SKM-1 treated with dmso at 0.1 percent for 144 hours (cell line): ENCODE measurements at regions not wholly inside any gene's neighbourhood (a gene's known extent, or its start where the extent isn't known, plus 50 kb on each side); places are given as distances from the start of the nearest gene placed in this dataset.
"Not testable (repeated sequence)": the region's sequence is repeated elsewhere in the genome, so short reads cannot be mapped to it uniquely, and the experiment has no call there.

Experiments
- DNase-seq: peaks from one replicate; lab custom pipeline; 2025; ENCODE audit not compliant: unreplicated experiment; lab: John Stamatoyannopoulos, UW

- no peak for DNase-seq
These were observed 270.2 kb upstream of the LUZP2 start for GRCh38 chr11:24226606-24227005.

- no peak for DNase-seq
These were observed 263.8 kb upstream of the LUZP2 start for GRCh38 chr11:24233041-24233440.

- no peak for DNase-seq
These were observed 261.9 kb upstream of the LUZP2 start for GRCh38 chr11:24234822-24235508.

GRCh38 chr11:24238771-24239645, 257.8 kb upstream of the LUZP2 start:
- DNase-seq, result no peak

GRCh38 chr11:24239930-24240329, 256.9 kb upstream of the LUZP2 start:
- no peak for DNase-seq

GRCh38 chr11:24240496-24241175, 256.2 kb upstream of the LUZP2 start:
- no peak for DNase-seq

- no peak for DNase-seq
These were observed 250.1 kb upstream of the LUZP2 start for GRCh38 chr11:24246715-24247114.

- no peak for DNase-seq
These were observed 249.0 kb upstream of the LUZP2 start for GRCh38 chr11:24247846-24248245.

- no peak for DNase-seq
These were observed 246.9 kb upstream of the LUZP2 start for GRCh38 chr11:24249921-24250320.

- DNase-seq, result no peak
These were observed 243.6 kb upstream of the LUZP2 start for GRCh38 chr11:24253237-24253760.

GRCh38 chr11:24264868-24265267, 232.0 kb upstream of the LUZP2 start:
- DNase-seq, result no peak

- no peak for DNase-seq
These were observed 229.8 kb upstream of the LUZP2 start for GRCh38 chr11:24267014-24267413.

- DNase-seq, result no peak
These were observed 225.1 kb upstream of the LUZP2 start for GRCh38 chr11:24271798-24272197.

GRCh38 chr11:24274214-24274781, 222.6 kb upstream of the LUZP2 start:
- not testable (repeated sequence) for DNase-seq

- DNase-seq, result no peak
These were observed 210.6 kb upstream of the LUZP2 start for GRCh38 chr11:24286238-24286637.

- DNase-seq, result no peak
These were observed 207.6 kb upstream of the LUZP2 start for GRCh38 chr11:24289301-24289700.

GRCh38 chr11:24293964-24294363, 202.9 kb upstream of the LUZP2 start:
- no peak for DNase-seq

- DNase-seq, result no peak
These were observed 201.5 kb upstream of the LUZP2 start for GRCh38 chr11:24295360-24295759.

GRCh38 chr11:24297461-24297860, 199.4 kb upstream of the LUZP2 start:
- DNase-seq, result no peak

GRCh38 chr11:24298146-24298545, 198.7 kb upstream of the LUZP2 start:
- no peak for DNase-seq

- DNase-seq, result no peak
These were observed 184.9 kb upstream of the LUZP2 start for GRCh38 chr11:24311974-24312373.
